COLO668 (cell line): ENCODE measurements at regions not wholly inside any gene's neighbourhood (a gene's known extent, or its start where the extent isn't known, plus 50 kb on each side); places are given as distances from the start of the nearest gene placed in this dataset.

Experiments
- DNase-seq: peaks from one replicate; lab custom pipeline; 2025; ENCODE audit not compliant: unreplicated experiment; lab: John Stamatoyannopoulos, UW

DNA sequence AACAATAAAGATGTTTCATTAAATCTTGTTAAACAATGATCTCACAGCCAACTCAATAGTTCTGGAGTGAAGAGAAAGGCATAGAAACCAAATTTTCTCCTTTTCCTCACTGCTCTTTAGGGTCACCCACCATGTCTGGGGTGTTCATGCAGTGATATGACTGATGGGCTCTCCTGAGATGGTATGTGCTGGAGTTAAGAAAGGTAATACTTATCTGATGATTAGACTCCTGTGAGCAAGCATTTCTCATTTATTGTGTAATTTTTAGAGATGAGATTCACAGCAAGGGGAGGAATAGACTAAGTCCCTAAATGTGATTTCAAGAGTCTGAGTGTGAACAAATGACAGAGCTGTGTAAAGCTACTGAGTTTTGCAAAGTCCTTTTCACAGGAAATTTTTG is 1361.3 kb upstream of the CELF2 start:
- DNase-seq, result no peak

DNA sequence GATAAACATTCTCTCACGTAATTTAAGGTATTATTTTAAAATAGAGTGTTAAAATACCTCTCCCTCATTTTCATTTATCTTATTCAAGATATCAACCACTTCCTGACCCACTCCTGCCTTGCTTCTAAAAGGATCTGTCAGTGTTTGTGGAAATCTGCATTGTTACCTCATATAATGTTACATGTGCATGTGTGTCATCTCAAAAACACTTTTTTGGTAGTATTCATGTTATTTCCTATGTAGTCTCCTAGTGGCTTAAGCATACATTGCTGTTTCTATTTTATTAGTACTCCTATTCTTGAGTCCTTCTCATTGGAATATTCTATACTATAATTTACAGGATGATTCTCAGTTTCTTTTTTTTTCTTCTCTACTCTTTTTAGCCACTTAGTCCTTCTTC is 1360.7 kb upstream of the CELF2 start:
- no peak for DNase-seq

GRCh38 chr10:9657530-9657929 is 1360.1 kb upstream of the CELF2 start:
- DNase-seq, result no peak

- DNase-seq, result no peak
Measured at GRCh38 chr10:9668411-9668810, 1349.3 kb upstream of the CELF2 start.

DNA sequence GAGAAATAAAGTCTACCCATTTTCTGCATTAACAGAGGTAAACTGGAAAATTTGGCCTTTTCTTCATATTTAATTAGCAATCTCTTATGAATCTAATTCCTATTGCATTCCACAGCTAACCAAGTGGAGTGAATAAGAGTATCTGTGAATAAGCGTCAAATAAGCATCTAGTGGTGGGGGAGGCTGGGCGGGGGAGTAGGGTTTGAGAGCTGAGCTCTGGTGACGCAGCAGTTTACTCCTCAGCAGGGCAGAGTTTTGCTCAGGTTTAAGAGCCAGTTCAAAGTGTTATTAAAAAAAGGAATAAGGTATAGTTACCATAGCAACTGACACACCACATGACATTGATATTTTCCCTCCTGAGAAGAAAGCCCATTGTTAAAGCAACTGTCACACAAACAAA is 1346.8 kb upstream of the CELF2 start:
- DNase-seq, result no peak

GRCh38 chr10:9681655-9682054 is 1336.0 kb upstream of the CELF2 start:
- DNase-seq, result no peak

- no peak for DNase-seq
Measured at GRCh38 chr10:9682802-9683201, 1334.9 kb upstream of the CELF2 start.

DNA sequence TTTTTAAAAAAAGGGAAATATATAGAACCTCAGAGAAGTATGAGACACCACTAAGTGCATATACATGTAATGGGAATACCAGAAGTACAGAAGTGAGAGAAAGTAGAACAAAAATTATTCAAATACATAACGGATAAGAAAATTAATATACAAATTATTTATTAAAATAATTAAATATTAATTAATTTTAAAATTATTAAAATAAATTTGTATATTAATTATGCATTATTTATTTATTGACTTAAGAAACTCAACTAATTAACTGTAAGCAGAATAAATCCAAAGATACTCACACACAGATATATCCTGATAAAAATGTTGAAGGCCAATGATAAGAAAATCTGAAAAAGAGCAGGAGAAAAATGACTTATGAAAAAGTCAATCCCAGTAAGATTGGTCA is 1333.5 kb upstream of the CELF2 start:
- no peak for DNase-seq

- no peak for DNase-seq
Measured at GRCh38 chr10:9685596-9685995, 1332.1 kb upstream of the CELF2 start.

DNA sequence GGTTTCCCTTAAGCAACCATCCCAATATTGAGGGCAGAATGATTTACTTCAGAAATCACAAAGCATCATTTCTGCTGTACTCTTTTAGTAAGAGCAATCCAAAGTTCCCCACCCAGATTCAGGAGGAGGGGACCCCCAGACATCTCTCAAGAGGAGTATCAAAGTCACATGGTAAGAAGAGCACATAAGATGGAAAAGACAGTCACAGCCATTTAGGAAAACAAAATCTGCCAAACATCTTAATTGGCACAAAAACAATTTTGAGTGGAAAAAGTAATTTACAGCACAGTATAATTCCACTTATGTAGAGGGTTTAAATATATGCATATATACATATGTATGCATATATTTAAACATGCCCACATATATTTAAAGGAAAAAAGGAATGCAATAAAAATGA is 1329.0 kb upstream of the CELF2 start:
- DNase-seq, result no peak

- no peak for DNase-seq
Measured at GRCh38 chr10:9707216-9707615, 1310.5 kb upstream of the CELF2 start.

DNA sequence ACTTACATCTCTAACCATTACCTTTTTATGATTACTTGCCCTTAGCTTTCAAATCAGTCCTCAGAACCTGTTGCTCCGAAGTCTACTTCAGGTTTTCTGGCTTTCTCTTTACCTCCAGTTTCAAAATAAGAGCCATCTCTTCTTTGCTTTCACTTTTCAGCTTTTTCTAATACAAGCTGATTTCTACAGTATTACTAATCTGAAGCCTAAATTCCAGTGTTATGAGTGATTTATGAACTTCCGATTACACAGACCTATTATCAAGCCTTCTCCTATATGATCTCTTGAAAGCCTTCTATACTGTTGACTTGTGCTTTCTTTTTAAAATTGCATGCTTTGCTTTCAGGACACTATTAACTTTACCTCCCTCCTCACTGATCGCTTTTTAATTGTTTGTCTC is 1307.8 kb upstream of the CELF2 start:
- no peak for DNase-seq

DNA sequence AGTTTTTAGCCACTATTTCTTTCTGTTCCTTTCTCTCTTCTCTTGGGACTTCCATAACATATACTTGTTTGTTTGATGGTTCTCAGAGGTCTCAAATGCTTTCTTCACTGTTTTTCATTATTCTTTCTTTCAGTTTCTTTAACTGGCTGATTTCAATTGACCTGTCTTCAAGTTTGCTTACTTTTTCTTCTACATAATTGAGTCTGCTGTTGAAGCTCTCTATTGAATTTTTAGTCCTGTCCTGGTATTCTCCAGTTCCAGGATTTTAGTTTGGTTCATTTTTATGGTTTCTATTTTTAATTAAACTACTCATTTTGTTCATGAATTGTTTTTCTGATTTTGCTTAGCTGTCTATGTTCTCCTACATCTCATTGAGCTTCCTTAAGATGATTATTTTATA is 1305.3 kb upstream of the CELF2 start:
- DNase-seq, result no peak

GRCh38 chr10:9719246-9719645 is 1298.4 kb upstream of the CELF2 start:
- no peak for DNase-seq

DNA sequence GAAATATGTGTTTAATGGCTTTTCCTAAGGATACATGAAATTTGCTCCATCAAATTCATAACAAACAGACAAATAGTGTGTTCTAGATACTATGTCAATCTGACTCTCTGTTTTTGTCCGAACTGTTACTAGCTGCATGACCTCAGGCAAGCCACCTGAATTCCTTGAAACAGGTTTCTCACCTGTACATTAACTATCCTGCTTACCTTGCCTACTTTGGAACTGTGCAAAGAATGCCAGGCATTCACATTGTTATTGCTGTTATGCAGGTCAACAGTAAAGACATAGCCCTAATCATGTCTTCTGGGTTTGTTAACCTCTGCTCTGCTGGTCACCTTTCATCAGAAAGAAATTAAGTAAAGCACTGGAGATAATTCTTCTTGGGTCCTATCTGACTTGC is 1283.9 kb upstream of the CELF2 start:
- DNase-seq, result no peak

DNA sequence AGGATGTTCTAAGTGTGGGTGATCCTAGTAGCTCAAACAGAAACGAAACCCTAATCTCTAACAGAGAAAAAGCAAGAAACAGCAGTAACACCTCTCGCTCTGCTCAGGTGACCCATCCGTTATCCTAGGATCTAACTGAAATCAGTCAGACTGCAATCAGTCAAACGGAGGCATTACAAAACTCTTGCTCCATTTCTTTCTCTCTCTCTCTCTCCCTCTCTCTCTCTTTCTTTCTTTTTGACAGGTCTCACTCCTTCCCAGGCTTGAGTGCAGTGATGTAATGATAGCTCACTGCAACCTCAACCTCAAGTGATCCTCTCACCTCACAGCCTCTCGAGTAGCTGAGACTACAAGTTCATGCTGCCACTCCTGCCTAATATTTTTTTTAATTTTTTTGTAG is 1283.5 kb upstream of the CELF2 start:
- no peak for DNase-seq

- DNase-seq, result no peak
Measured at GRCh38 chr10:9735731-9736130, 1281.9 kb upstream of the CELF2 start.

DNA sequence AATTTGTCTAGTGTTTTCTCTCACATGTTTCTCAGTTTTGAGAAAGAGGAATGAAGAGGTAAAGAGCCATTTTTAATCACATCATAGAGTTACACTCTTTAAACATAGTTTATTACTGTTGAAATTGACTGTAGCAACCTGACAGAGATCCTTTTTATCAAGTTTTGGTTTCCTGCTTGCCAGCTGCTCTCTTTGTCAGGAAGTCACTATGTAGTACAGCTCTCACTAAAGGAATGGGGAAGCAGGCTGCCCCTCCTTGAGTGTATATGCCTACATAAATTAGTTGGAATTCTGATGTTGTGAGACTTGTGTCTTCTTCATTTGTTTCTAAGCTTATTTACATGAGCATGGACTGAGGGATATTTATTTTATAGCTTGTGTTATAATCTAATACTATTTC is 1274.0 kb upstream of the CELF2 start:
- no peak for DNase-seq

DNA sequence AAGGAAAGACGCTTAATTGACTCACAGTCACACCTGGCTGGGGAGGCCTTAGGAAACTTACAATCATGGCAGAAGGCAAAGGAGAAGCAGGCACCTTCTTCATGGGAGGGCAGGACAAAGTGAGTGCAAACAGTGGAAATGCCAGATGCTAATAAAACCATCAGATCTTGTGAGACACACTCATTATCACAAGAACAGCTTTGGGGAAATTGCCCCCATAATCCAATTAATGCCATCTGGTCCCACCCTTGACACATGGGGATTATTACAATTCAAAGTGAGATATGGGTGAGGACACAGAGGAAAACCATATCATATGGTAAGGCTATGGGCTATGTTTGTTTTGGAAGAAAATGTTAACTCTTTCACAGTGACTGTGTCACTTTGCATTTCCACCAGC is 1272.5 kb upstream of the CELF2 start:
- no peak for DNase-seq

- DNase-seq, result no peak
Measured at GRCh38 chr10:9757176-9757575, 1260.5 kb upstream of the CELF2 start.

DNA sequence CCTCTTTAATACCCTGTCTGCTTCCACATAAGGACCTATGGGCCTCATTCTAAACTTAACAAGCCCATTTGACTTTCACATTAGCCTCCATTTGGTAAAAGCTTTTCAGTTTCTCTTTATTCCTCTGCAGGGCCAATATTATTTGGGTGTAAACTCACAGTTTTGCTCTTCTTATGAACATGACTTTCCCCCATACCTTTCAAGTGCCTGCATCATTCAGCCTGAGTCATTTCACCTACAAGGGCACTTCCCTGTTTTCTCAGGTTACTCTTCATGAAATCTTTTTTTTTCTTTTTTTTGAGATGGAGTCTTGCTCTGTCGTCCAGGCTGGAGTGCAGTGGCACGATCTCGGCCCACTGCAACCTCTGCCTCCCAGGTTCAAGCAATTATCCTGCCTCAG is 1258.1 kb upstream of the CELF2 start:
- no peak for DNase-seq

DNA sequence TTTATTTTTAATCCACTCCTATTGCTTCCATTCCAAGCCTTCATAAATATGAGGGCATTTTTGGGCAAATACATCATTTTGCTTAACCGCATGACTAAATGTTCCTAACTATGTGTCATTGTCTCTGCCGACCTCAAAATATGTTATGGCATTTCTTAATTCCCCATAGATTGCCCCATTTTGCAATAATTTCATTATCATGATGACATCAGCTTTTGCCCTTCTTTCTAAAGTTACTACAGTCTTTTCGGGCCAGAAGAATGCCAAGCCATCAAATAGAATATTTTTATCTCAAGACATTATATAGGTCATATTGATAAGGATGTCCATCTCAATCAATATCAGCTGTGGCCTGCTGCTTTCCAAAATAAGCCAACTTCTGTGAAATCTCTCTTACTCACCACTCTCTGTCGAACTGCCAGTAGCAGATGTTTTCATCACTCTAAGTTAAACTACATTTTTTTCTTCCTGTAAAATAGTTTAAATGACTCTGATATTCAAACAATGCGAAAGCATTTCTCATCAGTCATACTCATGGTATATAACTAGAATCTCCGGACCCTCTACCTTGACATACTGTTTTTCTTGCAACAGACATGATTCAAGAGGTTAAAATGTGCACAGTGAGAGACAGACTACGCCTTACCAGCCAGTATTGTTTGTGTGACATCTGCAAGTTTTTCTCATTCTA is 1254.6 kb upstream of the CELF2 start:
- DNase-seq, result no peak

DNA sequence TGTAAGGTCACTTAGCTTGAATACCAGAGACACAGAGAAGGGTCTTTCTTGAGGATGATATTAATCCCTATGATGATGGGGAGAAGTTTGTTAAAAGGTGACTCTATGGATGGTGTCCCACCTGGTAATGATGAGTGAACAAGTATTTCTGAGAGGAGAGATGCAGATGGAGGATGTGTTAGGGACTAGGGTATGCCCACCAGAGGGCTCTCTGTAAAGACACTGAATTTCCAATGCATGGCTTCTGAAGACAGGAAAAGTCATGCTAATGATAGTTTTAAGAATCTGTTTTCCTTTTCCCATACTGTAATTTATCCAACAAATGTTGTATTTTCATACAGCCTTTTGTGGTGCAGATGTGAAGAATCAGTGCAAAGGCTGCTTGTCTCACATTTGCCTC is 1250.9 kb upstream of the CELF2 start:
- DNase-seq, result no peak

GRCh38 chr10:9781666-9782065 is 1236.0 kb upstream of the CELF2 start:
- no peak for DNase-seq
